CMK (cell line): ENCODE measurements at regions not wholly inside any gene's neighbourhood (a gene's known extent, or its start where the extent isn't known, plus 50 kb on each side); places are given as distances from the start of the nearest gene placed in this dataset.
"Not testable (repeated sequence)": the region's sequence is repeated elsewhere in the genome, so short reads cannot be mapped to it uniquely, and the experiment has no call there.

Experiments
- DNase-seq: peaks from one replicate; pipeline ENCODE4 v3.0.0-alpha.2; 2010; ENCODE audit warnings: low read depth

GRCh38 chr20:47863315-47863965, 78.2 kb upstream of the SULF2 start:
- DNase-seq = no peak

GRCh38 chr20:47862574-47863240, 77.4 kb upstream of the SULF2 start:
- DNase-seq = no peak

- DNase-seq = no peak
Observed at GRCh38 chr20:47861116-47861515, 75.8 kb upstream of the SULF2 start.

- no peak for DNase-seq
Observed at GRCh38 chr20:47860049-47860830, 75.0 kb upstream of the SULF2 start.

GRCh38 chr20:47859278-47859677, 74.0 kb upstream of the SULF2 start:
- no peak for DNase-seq

GRCh38 chr20:47857569-47858464, 72.5 kb upstream of the SULF2 start:
- DNase-seq = no peak

- no peak for DNase-seq
Observed at GRCh38 chr20:47857187-47857568, 71.9 kb upstream of the SULF2 start.

GRCh38 chr20:47855799-47856198, 70.5 kb upstream of the SULF2 start:
- no peak for DNase-seq

- peak; percentile 4 for DNase-seq
Observed at GRCh38 chr20:47854687-47855212, 69.5 kb upstream of the SULF2 start.

- no peak for DNase-seq
Observed at GRCh38 chr20:47851774-47852173, 66.5 kb upstream of the SULF2 start.

GRCh38 chr20:47850146-47850545, 64.9 kb upstream of the SULF2 start:
- no peak for DNase-seq

GRCh38 chr20:47849596-47849995, 64.3 kb upstream of the SULF2 start:
- no peak for DNase-seq

- no peak for DNase-seq
Observed at GRCh38 chr20:47849006-47849405, 63.7 kb upstream of the SULF2 start.

- DNase-seq = not testable (repeated sequence)
Observed at GRCh38 chr20:47848534-47848933, 63.3 kb upstream of the SULF2 start.

- DNase-seq = no peak
Observed at GRCh38 chr20:47847884-47848485, 62.7 kb upstream of the SULF2 start.

GRCh38 chr20:47847220-47847619, 61.9 kb upstream of the SULF2 start:
- not testable (repeated sequence) for DNase-seq

GRCh38 chr20:47846651-47847050, 61.4 kb upstream of the SULF2 start:
- not testable (repeated sequence) for DNase-seq

- DNase-seq = not testable (repeated sequence)
Observed at GRCh38 chr20:47845382-47845977, 60.2 kb upstream of the SULF2 start.

- DNase-seq = not testable (repeated sequence)
Observed at GRCh38 chr20:47844568-47844906, 59.3 kb upstream of the SULF2 start.

GRCh38 chr20:47843886-47844567, 58.7 kb upstream of the SULF2 start:
- no peak for DNase-seq
